DOHH2 (cell line): ENCODE measurements at regions not wholly inside any gene's neighbourhood (a gene's known extent, or its start where the extent isn't known, plus 50 kb on each side); places are given as distances from the start of the nearest gene placed in this dataset.
"Not testable (repeated sequence)": the region's sequence is repeated elsewhere in the genome, so short reads cannot be mapped to it uniquely, and the experiment has no call there.

ENCODE experiments used
- H3F3A ChIP-seq: fragments of 200-600 bp; sonication (generic), shearing (Covaris generic); 2 replicates; pipeline ENCODE4 v1.6.0; 2016; ENCODE audit warnings: antibody characterized with exemption, mild to moderate bottlenecking; ENCODE audit not compliant: control insufficient read depth, insufficient read depth
- H3K27ac ChIP-seq: fragments of 200-600 bp; sonication (generic); 2 replicates; pipeline ENCODE4 v1.5.1; 2014; ENCODE audit warnings: low read depth, mild to moderate bottlenecking, low read length, moderate library complexity
- H3K27me3 ChIP-seq: fragments of 200-600 bp; sonication (generic); 2 replicates; pipeline ENCODE4 v1.6.1; 2014; ENCODE audit warnings: mild to moderate bottlenecking, low read length, mixed read lengths; ENCODE audit not compliant: control insufficient read depth
- H3K36me3 ChIP-seq: fragments of 200-600 bp; sonication (generic); 2 replicates; pipeline ENCODE4 v1.6.1; 2014; ENCODE audit warnings: mild to moderate bottlenecking, low read length, moderate library complexity, mixed read lengths; ENCODE audit not compliant: control insufficient read depth
- H3K4me1 ChIP-seq: fragments of 200-600 bp; sonication (generic); 2 replicates; pipeline ENCODE4 v1.6.1; 2014; ENCODE audit warnings: mild to moderate bottlenecking, low read length, mixed read lengths; ENCODE audit not compliant: control insufficient read depth
- H3K4me2 ChIP-seq: fragments of 200-600 bp; sonication (generic); 2 replicates; pipeline ENCODE4 v1.6.0; 2014; ENCODE audit warnings: mild to moderate bottlenecking, low read length, moderate library complexity
- H3K4me3 ChIP-seq: fragments of 200-600 bp; sonication (generic); 2 replicates; pipeline ENCODE4 v1.5.1; 2014; ENCODE audit warnings: mild to moderate bottlenecking, low read length, mixed read lengths
- H3K79me2 ChIP-seq: fragments of 200-600 bp; sonication (generic); 2 replicates; pipeline ENCODE4 v1.6.1; 2014; ENCODE audit warnings: mild to moderate bottlenecking, low read length, mixed read lengths; ENCODE audit not compliant: control insufficient read depth
- H3K9me2 ChIP-seq: fragments of 200-600 bp; sonication (generic); replicated peaks from 2 replicates; pipeline ENCODE4 v1.6.1; 2014; ENCODE audit warnings: mild to moderate bottlenecking, low read length, mixed read lengths; ENCODE audit not compliant: control insufficient read depth
- H3K9me3 ChIP-seq: fragments of 200-600 bp; sonication (generic); 2 replicates; pipeline ENCODE4 v1.6.1; 2014; ENCODE audit warnings: antibody characterized with exemption, low read length, mixed read lengths; ENCODE audit not compliant: control insufficient read depth, insufficient read depth
- H4K20me1 ChIP-seq: fragments of 200-600 bp; sonication (generic); 2 replicates; pipeline ENCODE4 v1.6.0; 2014; ENCODE audit warnings: low read depth, mild to moderate bottlenecking, antibody characterized with exemption, low read length, moderate library complexity; ENCODE audit not compliant: control insufficient read depth, insufficient read depth

DNA sequence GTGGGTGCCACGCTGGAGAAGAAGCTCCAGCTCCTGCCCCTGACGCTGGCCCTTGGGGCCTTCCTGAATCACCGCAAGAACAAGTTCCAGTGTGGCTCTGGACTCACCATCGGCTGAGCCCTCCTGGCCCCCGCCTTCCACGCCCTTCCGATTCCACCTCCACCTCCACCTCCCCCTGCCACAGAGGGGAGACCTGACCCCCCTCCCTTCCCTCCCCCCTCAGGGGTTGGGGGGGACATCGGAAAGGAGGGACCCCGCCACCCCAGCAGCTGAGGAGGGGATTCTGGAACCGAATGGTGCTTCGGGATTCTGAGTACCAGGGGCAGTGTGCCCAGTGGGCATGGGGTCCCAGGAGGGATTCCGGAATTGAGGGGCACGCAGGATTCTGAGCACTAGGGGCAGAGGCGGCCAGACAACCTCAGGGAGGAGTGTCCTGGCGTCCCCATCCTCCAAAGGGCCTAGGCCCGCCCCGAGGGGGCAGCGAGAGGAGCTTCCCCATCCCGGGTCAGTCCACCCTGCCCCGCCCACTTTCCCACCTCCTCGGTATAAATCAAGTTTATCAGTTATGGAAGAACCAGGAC lies 166.0 kb downstream of the POTEG start:
- not testable (repeated sequence) for H3F3A ChIP-seq, H3K36me3 ChIP-seq, H3K27ac ChIP-seq, H3K79me2 ChIP-seq, H3K9me2 ChIP-seq, H3K4me2 ChIP-seq, H3K4me3 ChIP-seq, H3K4me1 ChIP-seq, H3K9me3 ChIP-seq, H4K20me1 ChIP-seq, H3K27me3 ChIP-seq

DNA sequence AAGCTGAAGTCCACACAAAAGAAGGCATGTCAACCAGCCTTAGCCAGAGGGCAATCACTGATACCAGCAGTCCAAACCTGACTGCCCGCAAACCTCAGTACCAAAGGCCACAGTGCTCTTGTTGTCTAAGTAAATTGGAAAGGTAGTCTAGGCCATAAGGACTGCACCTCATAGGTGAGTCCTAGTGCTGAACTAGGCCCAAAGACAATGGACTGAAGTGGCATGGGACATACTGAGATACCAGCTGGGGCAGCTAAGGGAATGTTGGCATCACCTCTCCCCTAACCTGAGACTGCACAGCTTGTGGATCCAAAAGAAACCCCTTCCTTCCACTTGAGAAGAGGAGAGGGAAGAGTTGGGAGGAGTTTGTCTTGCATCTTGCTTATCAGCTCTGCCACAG lies 161.9 kb downstream of the POTEG start:
- H3K36me3 ChIP-seq, H4K20me1 ChIP-seq, H3K27ac ChIP-seq, H3K9me3 ChIP-seq, H3K4me1 ChIP-seq, H3K79me2 ChIP-seq, H3K4me2 ChIP-seq, H3K9me2 ChIP-seq, H3K27me3 ChIP-seq, H3K4me3 ChIP-seq, H3F3A ChIP-seq: not testable (repeated sequence)

GRCh38 chr14:19289669-19290068 lies 144.5 kb downstream of the POTEG start:
- H3K27me3 ChIP-seq, H4K20me1 ChIP-seq, H3K36me3 ChIP-seq, H3K4me2 ChIP-seq, H3K9me2 ChIP-seq, H3K4me1 ChIP-seq, H3K27ac ChIP-seq, H3K4me3 ChIP-seq, H3K79me2 ChIP-seq, H3F3A ChIP-seq, H3K9me3 ChIP-seq: not testable (repeated sequence)

GRCh38 chr14:19300243-19300642 lies 133.9 kb downstream of the POTEG start:
- H3K9me3 ChIP-seq, H3K36me3 ChIP-seq, H3K4me2 ChIP-seq, H4K20me1 ChIP-seq, H3K27ac ChIP-seq, H3K9me2 ChIP-seq, H3K79me2 ChIP-seq, H3F3A ChIP-seq, H3K27me3 ChIP-seq, H3K4me1 ChIP-seq, H3K4me3 ChIP-seq: not testable (repeated sequence)

GRCh38 chr14:19300838-19301237 lies 133.3 kb downstream of the POTEG start:
- not testable (repeated sequence) for H3F3A ChIP-seq, H3K9me3 ChIP-seq, H3K4me2 ChIP-seq, H3K9me2 ChIP-seq, H4K20me1 ChIP-seq, H3K27me3 ChIP-seq, H3K79me2 ChIP-seq, H3K36me3 ChIP-seq, H3K27ac ChIP-seq, H3K4me3 ChIP-seq, H3K4me1 ChIP-seq

DNA sequence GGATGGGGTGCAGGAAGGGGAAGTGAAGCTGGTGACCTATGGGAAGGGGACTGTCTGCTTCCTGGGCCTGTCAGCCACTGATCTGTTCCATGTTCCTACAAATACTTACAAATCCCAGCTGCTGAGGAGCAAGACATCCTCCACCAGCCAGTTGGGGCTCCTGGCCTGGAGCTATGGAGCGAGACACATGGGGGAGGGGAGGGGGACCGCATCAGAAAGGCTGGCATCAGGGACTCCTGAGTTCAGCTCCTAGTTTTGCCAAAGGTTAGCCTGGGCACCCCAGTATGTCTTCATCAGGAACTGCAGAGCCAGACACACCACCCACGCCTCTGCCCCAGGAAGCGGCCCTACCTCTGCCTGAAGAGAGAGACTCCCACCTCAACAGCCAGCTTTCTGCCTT lies 130.3 kb downstream of the POTEG start:
- not testable (repeated sequence) for H3K4me2 ChIP-seq, H3K79me2 ChIP-seq

DNA sequence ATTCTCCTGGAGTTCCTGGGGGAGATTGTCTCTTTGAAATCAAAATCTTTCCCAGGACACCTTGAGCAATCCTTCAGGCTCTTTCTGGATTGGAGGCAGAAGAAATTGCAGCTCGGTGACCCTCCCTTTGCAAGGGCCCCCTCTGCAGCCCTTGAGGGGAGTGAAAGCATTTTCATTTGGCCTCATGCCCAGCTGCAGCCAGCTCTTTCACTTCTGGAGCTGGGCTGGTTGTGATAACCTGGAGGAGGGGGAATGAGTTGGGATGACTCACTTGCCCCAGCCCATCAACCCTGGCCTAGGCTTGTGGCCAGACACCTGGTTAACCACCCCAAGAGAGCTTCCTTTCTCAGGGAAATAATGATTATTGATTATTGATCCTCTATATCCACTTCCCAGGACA lies 129.7 kb downstream of the POTEG start:
- H3K79me2 ChIP-seq, H3K4me2 ChIP-seq, H3K4me3 ChIP-seq, H3K27ac ChIP-seq, H3K9me2 ChIP-seq, H3K4me1 ChIP-seq, H3K27me3 ChIP-seq, H3K36me3 ChIP-seq, H3K9me3 ChIP-seq, H4K20me1 ChIP-seq, H3F3A ChIP-seq: not testable (repeated sequence)

More for the DNA sequence above, 130.3 kb downstream of the POTEG start:
- H4K20me1 ChIP-seq, H3K27ac ChIP-seq, H3K9me3 ChIP-seq, H3K36me3 ChIP-seq, H3F3A ChIP-seq, H3K4me1 ChIP-seq, H3K4me3 ChIP-seq, H3K9me2 ChIP-seq, H3K27me3 ChIP-seq: not testable (repeated sequence)

DNA sequence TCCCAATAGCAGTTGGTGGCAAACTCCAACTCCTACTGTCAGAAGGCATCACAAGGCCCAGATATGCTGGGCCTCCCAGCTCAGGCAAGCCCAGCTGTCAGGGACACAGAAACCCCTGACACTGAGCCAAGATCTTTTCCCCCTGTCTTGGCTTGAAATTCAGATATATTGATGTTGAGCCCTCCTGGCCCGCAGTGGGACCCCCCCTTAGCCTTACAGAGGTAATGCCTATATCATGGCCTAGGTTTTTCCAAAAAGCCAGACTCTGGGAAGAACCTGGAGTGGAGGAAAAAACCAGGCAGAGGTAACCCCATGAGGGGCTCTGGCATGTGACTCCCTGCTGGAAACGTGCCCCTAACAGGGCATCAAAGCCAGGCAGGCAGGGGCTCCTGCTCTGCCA lies 129.2 kb downstream of the POTEG start:
- H3K4me2 ChIP-seq, H3F3A ChIP-seq, H3K9me3 ChIP-seq, H3K79me2 ChIP-seq, H3K36me3 ChIP-seq, H3K4me1 ChIP-seq, H3K27ac ChIP-seq, H4K20me1 ChIP-seq, H3K27me3 ChIP-seq, H3K4me3 ChIP-seq, H3K9me2 ChIP-seq: not testable (repeated sequence)
